Liver (tissue), 8 donors: ENCODE measurements at regions not wholly inside any gene's neighbourhood (a gene's known extent, or its start where the extent isn't known, plus 50 kb on each side); places are given as distances from the start of the nearest gene placed in this dataset.

Source experiments
- DNase-seq: peaks from one replicate; pipeline ENCODE4 v3.0.0-alpha.2; 2017; ENCODE audit warnings: low spot score
- H3K27ac ChIP-seq, 2 donors: one replicate each; pipeline ENCODE4 v1.7.0; 2013; ENCODE audit warnings: inconsistent platforms in 2 of 2, low read length in 2 of 2, control low read depth in 1 of 2, low read depth in 1 of 2, mild to moderate bottlenecking in 1 of 2
- H3K27me3 ChIP-seq, 4 donors: one replicate each; pipeline versions ENCODE4 v1.6.1 to v1.7.0; 2013; ENCODE audit warnings: low read length in 3 of 4, inconsistent platforms in 1 of 4, mild to moderate bottlenecking in 1 of 4, moderate library complexity in 1 of 4; ENCODE audit not compliant: control insufficient read depth in 4 of 4, insufficient read depth in 4 of 4
- H3K36me3 ChIP-seq, 4 donors: one replicate each; pipeline versions ENCODE4 v1.6.1 to v1.7.0; 2013; ENCODE audit warnings: low read length in 3 of 4, mild to moderate bottlenecking in 3 of 4, low read depth in 1 of 4, moderate library complexity in 1 of 4; ENCODE audit not compliant: control insufficient read depth in 4 of 4, insufficient read depth in 3 of 4
- H3K4me1 ChIP-seq, 4 donors: one replicate each; pipeline versions ENCODE4 v1.6.1 to v1.7.0; 2013; ENCODE audit warnings: low read length in 3 of 4, mild to moderate bottlenecking in 3 of 4, moderate library complexity in 1 of 4; ENCODE audit not compliant: control insufficient read depth in 4 of 4, insufficient read depth in 4 of 4
- H3K4me3 ChIP-seq, 3 donors: one replicate each; pipeline versions ENCODE4 v1.6.1 to v1.7.0; 2013; ENCODE audit warnings: low read length in 3 of 3, control low read depth in 1 of 3, low read depth in 1 of 3, mild to moderate bottlenecking in 1 of 3
- H3K9ac ChIP-seq, 2 donors: one replicate each; pipeline ENCODE4 v1.7.0; 2013; ENCODE audit warnings: low read length in 2 of 2, mild to moderate bottlenecking in 2 of 2, moderate library complexity in 2 of 2, control low read depth in 1 of 2, low read depth in 1 of 2
- H3K9me3 ChIP-seq, 4 donors: one replicate each; pipeline versions ENCODE4 v1.6.1 to v1.7.0; 2013; ENCODE audit warnings: low read length in 3 of 4; ENCODE audit not compliant: control insufficient read depth in 4 of 4
- CTCF ChIP-seq: fragments of 150-350 bp; IDR thresholded peaks from 2 replicates; pipeline ENCODE4 v1.5.1; 2017; ENCODE audit warnings: improper control_type of control experiment, low read depth, low read length; ENCODE audit not compliant: missing input control
- EGR1 ChIP-seq, 2 donors: IDR thresholded peaks; 2 replicates each; pipeline ENCODE4 v1.6.1; 2016 to 2018; ENCODE audit warnings: antibody characterized with exemption in 2 of 2, low read depth in 2 of 2
- FOXA1 ChIP-seq: IDR thresholded peaks from 2 replicates; pipeline ENCODE4 v1.6.1; 2016; ENCODE audit warnings: antibody characterized with exemption
- GABPA ChIP-seq, 2 donors: IDR thresholded peaks in 1 of 2; conservative IDR thresholded peaks in 1 of 2; 2 replicates each; pipeline ENCODE4 v1.6.1; 2016; ENCODE audit warnings: antibody characterized with exemption in 2 of 2, mild to moderate bottlenecking in 1 of 2, moderate library complexity in 1 of 2
- HNF4G ChIP-seq: IDR thresholded peaks from 2 replicates; pipeline ENCODE4 v1.6.1; 2016; ENCODE audit warnings: antibody characterized with exemption
- JUND ChIP-seq, 2 donors: IDR thresholded peaks; 2 replicates each; pipeline ENCODE4 v1.6.1; 2016; ENCODE audit warnings: antibody characterized with exemption in 2 of 2
- MAX ChIP-seq: IDR thresholded peaks from 2 replicates; pipeline ENCODE4 v1.6.1; 2016; ENCODE audit warnings: antibody characterized with exemption
- NR2F2 ChIP-seq: IDR thresholded peaks from 2 replicates; pipeline ENCODE4 v1.6.1; 2016; ENCODE audit warnings: antibody characterized with exemption
- RAD21 ChIP-seq, 2 donors: IDR thresholded peaks; 2 replicates each; pipeline ENCODE4 v1.6.1; 2016; ENCODE audit warnings: antibody characterized with exemption in 2 of 2, mild to moderate bottlenecking in 2 of 2
- RXRA ChIP-seq, 2 donors: IDR thresholded peaks; 2 replicates each; pipeline ENCODE4 v1.6.1; 2017 to 2018; ENCODE audit warnings: antibody characterized with exemption in 2 of 2, mild to moderate bottlenecking in 1 of 2
- TAF1 ChIP-seq: conservative IDR thresholded peaks from 2 replicates; pipeline ENCODE4 v1.6.1; 2016; ENCODE audit warnings: antibody characterized with exemption, mild to moderate bottlenecking
- YY1 ChIP-seq: IDR thresholded peaks from 2 replicates; pipeline ENCODE4 v1.6.1; 2016; ENCODE audit warnings: antibody characterized with exemption, mild to moderate bottlenecking
- WGBS: extraction: QIAGEN DNeasy Blood & Tissue Kit; methylation state at CpG from one replicate; pipeline ENCODE4 v1.1.7; 2013; 5-methylcytosine and 5-hydroxymethylcytosine counted together
- TF ChIP-seq, protein P1 (sequence below): IDR thresholded peaks from 2 replicates; pipeline ENCODE4 v1.6.1; 2016; ENCODE audit warnings: antibody characterized with exemption
- TF ChIP-seq, protein P2 (sequence below): IDR thresholded peaks from 2 replicates; pipeline ENCODE4 v1.6.1; 2016; ENCODE audit warnings: antibody characterized with exemption
- TF ChIP-seq, protein P3 (sequence below): IDR thresholded peaks from 2 replicates; pipeline ENCODE4 v1.6.1; 2016; ENCODE audit warnings: antibody characterized with exemption, mild to moderate bottlenecking
- donor health status: healthy.
- donor health status: healthy.
- donor health status: healthy.
- donor health status: healthy.
- donor health status: healthy.

GRCh38 chr18:72444111-72444797 lies 99.9 kb downstream of the CBLN2 start:
- no peak for DNase-seq

DNA sequence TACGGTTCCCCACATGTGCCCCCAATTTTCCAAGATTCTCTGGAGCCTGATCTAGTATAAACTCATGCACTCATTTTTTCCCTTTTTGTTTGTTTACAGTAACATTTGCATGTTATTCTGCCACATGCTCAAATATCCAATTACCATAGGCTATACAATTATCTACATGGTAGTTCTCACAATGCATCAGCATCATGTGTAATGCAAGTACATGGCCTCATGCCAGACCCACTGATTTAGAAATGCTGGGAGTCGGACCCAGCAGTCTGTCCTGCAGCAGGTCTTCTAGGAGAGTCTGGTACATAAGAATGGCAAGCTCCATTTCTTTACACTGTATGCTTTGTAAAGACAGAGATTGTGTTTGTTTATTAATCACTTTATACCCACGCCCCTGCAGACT lies 107.7 kb downstream of the CBLN2 start:
- H3K36me3 ChIP-seq: no peaks in the 10 kb centered on the region
- H3K9me3 ChIP-seq: no peaks in the 10 kb centered on the region
- TF ChIP-seq RXRA (IDR thresholded peaks at IDR 0.05) (no peak), EGR1 (IDR thresholded peaks at IDR 0.05; ENCODE audit: low read depth in 2 of 2) (no peak), TAF1 (no peak)
- H3K4me3 ChIP-seq: no peak overlapping the region
- no peaks in the 10 kb centered on the region for H3K4me1 ChIP-seq
- WGBS: 43% methylated on average over 3 of the region's 3 CpGs
- DNase-seq: no peak
- no peak overlapping the region for H3K9ac ChIP-seq
- H3K27ac ChIP-seq: no peak overlapping the region
- no peaks in the 10 kb centered on the region for H3K27me3 ChIP-seq

More at GRCh38 chr18:72444111-72444797, 99.9 kb downstream of the CBLN2 start:
- no peak overlapping the region for H3K27ac ChIP-seq
- 51% methylated on average over 7 of the region's 7 CpGs for WGBS
- TF ChIP-seq TAF1: no peak
- TF ChIP-seq RXRA (IDR thresholded peaks at IDR 0.05): no peak
- TF ChIP-seq CTCF: no peak
- TF ChIP-seq GABPA (IDR thresholded peaks at IDR 0.05 in 1 of 2, conservative IDR thresholded peaks at IDR 0.05 in 1 of 2): no peak
- TF ChIP-seq, protein P1, sequence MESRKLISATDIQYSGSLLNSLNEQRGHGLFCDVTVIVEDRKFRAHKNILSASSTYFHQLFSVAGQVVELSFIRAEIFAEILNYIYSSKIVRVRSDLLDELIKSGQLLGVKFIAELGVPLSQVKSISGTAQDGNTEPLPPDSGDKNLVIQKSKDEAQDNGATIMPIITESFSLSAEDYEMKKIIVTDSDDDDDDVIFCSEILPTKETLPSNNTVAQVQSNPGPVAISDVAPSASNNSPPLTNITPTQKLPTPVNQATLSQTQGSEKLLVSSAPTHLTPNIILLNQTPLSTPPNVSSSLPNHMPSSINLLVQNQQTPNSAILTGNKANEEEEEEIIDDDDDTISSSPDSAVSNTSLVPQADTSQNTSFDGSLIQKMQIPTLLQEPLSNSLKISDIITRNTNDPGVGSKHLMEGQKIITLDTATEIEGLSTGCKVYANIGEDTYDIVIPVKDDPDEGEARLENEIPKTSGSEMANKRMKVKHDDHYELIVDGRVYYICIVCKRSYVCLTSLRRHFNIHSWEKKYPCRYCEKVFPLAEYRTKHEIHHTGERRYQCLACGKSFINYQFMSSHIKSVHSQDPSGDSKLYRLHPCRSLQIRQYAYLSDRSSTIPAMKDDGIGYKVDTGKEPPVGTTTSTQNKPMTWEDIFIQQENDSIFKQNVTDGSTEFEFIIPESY: no peak
- no peak for TF ChIP-seq HNF4G
- TF ChIP-seq, protein P2, sequence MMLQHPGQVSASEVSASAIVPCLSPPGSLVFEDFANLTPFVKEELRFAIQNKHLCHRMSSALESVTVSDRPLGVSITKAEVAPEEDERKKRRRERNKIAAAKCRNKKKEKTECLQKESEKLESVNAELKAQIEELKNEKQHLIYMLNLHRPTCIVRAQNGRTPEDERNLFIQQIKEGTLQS: no peak
- no peaks in the 10 kb centered on the region for H3K36me3 ChIP-seq
- H3K27me3 ChIP-seq: no peaks in the 10 kb centered on the region
- no peak overlapping the region for H3K4me3 ChIP-seq
- H3K9ac ChIP-seq: no peak overlapping the region
- H3K4me1 ChIP-seq: no peaks in the 10 kb centered on the region
- no peaks in the 10 kb centered on the region for H3K9me3 ChIP-seq

DNA sequence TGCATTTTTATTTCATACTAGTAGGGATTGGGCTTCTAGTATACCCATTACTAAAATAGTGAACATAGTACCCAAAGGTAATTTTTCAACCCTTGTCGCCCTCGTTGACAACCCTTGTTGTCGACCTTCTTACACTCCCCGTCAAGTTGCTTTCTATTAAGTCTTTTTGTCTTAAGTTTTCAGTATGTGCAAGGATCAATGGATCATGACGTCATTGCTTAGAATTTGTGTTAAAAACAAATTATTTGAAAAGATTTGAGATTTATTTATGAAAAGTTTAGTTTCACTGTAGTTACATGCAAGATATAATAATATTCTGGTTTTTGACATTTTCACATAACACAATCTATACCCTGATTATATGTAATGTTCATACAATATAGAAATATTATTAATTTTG lies 110.4 kb downstream of the CBLN2 start:
- Histone ChIP-seq H3K27ac (no peak overlapping the region), H3K27me3 (no peaks in the 10 kb centered on the region), H3K9ac (no peak overlapping the region), H3K4me1 (no peaks in the 10 kb centered on the region), H3K4me3 (no peak overlapping the region), H3K9me3 (no peaks in the 10 kb centered on the region), H3K36me3 (no peaks in the 10 kb centered on the region)
- no peak for DNase-seq
- WGBS: 85% methylated on average over 5 of the region's 5 CpGs
- TF ChIP-seq, protein P2: no peak
- TF ChIP-seq FOXA1: no peak
- TF ChIP-seq, protein P3, sequence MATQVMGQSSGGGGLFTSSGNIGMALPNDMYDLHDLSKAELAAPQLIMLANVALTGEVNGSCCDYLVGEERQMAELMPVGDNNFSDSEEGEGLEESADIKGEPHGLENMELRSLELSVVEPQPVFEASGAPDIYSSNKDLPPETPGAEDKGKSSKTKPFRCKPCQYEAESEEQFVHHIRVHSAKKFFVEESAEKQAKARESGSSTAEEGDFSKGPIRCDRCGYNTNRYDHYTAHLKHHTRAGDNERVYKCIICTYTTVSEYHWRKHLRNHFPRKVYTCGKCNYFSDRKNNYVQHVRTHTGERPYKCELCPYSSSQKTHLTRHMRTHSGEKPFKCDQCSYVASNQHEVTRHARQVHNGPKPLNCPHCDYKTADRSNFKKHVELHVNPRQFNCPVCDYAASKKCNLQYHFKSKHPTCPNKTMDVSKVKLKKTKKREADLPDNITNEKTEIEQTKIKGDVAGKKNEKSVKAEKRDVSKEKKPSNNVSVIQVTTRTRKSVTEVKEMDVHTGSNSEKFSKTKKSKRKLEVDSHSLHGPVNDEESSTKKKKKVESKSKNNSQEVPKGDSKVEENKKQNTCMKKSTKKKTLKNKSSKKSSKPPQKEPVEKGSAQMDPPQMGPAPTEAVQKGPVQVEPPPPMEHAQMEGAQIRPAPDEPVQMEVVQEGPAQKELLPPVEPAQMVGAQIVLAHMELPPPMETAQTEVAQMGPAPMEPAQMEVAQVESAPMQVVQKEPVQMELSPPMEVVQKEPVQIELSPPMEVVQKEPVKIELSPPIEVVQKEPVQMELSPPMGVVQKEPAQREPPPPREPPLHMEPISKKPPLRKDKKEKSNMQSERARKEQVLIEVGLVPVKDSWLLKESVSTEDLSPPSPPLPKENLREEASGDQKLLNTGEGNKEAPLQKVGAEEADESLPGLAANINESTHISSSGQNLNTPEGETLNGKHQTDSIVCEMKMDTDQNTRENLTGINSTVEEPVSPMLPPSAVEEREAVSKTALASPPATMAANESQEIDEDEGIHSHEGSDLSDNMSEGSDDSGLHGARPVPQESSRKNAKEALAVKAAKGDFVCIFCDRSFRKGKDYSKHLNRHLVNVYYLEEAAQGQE: no peak
- no peak for TF ChIP-seq JUND (IDR thresholded peaks at IDR 0.05)
- TF ChIP-seq RAD21 (IDR thresholded peaks at IDR 0.05): no peak
- TF ChIP-seq GABPA (IDR thresholded peaks at IDR 0.05 in 1 of 2, conservative IDR thresholded peaks at IDR 0.05 in 1 of 2): no peak
- TF ChIP-seq YY1: no peak
- no peak for TF ChIP-seq EGR1 (IDR thresholded peaks at IDR 0.05; ENCODE audit: low read depth in 2 of 2)
- TF ChIP-seq HNF4G: no peak
- no peak for TF ChIP-seq RXRA (IDR thresholded peaks at IDR 0.05)
- no peak for TF ChIP-seq TAF1
- TF ChIP-seq, protein P1: no peak
- TF ChIP-seq NR2F2: no peak
- no peak for TF ChIP-seq MAX
